Skin of body (tissue), 1 donor: ENCODE measurements at regions not wholly inside any gene's neighbourhood (a gene's known extent, or its start where the extent isn't known, plus 50 kb on each side); places are given as distances from the start of the nearest gene placed in this dataset.

Source experiments
- DNase-seq: peaks from one replicate; lab custom pipeline; 2025; lab: John Stamatoyannopoulos, UW

DNA sequence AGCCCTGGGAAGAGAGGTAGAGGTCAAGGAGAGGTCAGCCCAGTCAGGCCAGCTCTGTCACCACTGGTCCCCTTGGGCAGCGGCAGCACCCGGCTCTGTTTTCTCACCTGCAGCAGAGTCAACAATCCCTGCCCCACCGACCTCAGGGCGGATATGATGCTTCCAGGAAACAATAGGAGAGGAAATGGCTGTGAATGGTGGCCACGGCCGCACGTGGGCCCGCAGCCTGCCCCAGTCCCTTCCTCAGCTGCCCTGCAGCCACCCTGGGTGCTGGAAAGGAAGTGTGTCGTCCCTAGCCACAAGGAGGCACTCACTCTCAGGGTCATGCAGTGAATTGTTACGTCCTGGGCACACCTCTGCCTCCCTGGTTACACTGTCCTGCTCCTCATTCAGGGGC, 92.5 kb upstream of the ENPP6 start:
- DNase-seq, result no peak

DNA sequence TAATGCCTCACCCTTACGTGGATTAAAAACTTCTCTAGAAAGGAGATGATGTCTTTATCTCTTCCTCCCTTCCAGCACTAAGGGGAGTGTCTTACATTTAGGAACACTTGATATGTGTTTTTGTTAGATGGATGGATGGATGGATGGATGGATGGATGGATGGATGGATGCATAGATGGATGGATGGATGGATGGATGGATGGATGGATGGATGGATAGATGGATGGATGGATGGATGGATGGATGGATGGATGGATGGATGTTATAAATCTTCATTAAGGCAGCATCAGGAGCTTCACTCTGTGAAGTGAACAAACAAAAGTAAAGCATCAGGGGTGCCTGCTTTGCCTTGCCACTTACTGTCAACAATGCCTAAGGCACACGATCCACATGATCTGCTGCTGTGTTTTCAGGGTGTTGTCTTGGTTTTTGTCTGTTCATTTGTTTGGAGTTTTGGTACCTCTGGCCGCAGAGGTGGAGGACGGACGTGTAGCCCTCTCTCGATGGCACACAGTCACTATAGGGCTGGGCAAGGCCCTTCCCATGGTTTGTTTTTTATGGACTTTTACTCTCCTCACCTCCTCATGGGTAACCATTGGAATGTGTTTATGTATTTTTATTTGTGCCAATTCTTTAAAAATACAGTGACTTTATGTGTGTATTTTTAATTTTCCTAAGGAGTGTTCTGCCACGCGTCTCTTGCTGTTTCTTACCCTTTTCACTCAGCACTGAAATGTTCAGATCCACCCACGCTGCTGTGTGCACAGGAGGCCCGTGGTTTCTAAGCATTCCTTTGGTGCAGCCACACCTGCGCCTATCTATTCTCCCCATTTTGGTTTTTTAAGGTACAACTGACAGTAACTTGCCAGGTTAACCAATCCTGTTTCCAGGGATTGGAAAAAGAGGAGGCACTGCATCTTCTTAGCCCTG, 91.8 kb upstream of the ENPP6 start:
- DNase-seq, result no peak

DNA sequence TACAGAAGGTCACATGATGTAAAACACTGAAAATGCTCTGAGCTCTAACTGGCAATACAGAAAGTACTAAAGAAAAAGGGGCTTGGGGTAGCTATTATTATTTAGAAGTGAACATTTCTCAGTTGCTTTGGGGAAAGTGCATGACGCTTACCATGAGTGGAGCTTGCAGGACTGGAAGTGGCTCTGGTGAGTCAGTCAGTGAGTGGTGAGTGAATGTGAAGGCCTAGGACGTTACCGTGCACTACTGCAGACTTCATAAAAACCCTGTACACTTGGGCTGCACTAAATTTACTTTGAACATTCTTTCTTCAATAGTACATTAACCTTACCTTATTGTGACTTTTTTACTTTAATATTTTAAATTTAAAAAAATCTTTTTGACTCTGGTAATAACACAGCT, 89.3 kb upstream of the ENPP6 start:
- DNase-seq, result no peak

DNA sequence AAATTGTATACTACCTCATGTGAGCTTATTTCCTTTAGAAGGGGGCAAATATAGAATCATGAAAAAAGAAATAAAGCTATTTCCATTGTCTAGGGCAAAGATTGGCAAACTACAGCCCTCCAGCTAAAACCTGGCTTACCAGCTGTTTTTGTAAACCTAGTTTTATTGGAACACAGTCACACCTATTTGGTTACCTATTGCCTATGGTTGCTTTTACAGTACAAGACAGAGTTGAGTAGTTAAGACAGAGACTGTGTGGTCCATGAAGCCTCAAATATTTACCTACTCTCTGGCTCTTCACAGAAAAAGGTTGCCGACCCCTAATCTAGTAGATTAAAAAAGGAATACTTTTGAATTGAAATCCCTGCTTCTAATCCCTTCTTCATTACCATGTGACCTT, 88.8 kb upstream of the ENPP6 start:
- no peak for DNase-seq

GRCh38 chr4:184300816-184301215, 83.1 kb upstream of the ENPP6 start:
- no peak for DNase-seq

DNA sequence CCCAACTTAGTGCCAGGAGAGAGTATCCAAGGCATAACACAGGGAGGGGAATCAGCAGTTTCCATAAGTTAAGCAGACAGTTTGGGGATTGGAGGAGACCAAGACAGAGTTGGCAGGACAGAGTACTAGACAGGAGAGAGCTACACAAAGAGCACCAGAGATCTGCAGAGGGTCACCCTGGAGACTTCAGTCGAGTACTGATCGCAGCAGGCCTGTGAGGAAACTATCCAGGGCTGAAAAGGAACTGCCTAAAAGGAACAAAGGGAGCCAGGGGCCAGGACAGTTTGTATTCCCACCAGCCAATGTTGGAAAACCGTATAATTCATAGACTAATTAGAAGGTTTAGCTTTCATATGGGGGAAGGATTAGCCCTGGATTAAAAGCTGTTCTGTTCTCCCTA, 80.6 kb upstream of the ENPP6 start:
- no peak for DNase-seq

DNA sequence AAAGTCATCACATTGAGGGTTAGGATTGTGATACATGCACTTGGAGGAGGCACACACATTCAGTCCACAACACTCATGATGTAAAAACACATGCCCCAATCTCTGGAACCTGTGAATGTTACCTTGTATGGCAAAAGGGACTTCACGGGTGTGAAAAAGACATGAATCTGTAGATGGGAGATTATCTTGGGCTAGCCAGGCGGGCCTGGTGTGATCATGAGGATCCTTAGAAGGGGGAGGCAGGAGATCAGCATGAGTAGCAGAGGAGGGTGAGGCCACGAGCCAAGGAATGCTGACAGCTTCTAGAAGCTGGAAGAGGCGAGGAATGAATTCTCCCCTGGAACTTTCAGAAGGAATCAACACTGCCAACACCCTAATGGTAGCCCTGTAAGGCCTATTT, 77.5 kb upstream of the ENPP6 start:
- no peak for DNase-seq

GRCh38 chr4:184294606-184295133, 77.0 kb upstream of the ENPP6 start:
- DNase-seq, result no peak

DNA sequence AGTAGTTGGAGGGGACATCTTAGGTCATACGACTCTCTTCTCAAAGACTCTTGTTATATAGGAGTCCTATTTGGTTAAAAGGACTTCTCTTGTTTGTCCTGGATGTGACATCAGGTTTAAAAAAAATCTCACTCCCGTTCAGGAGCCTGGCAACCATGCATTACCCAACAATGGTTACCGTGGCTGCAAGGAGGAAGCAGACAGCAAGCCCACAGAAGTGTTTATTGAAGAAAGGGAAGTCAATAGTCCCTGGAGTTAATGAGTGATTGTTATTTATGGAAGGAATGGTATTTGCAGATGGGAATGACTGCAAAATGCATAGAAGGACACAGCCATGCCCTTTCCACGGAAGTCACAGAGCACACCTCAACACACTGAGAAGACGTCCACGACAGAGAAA, 75.9 kb upstream of the ENPP6 start:
- DNase-seq, result peak; percentile 34

GRCh38 chr4:184292877-184293276, 75.2 kb upstream of the ENPP6 start:
- no peak for DNase-seq

GRCh38 chr4:184292465-184292867, 74.8 kb upstream of the ENPP6 start:
- no peak for DNase-seq

DNA sequence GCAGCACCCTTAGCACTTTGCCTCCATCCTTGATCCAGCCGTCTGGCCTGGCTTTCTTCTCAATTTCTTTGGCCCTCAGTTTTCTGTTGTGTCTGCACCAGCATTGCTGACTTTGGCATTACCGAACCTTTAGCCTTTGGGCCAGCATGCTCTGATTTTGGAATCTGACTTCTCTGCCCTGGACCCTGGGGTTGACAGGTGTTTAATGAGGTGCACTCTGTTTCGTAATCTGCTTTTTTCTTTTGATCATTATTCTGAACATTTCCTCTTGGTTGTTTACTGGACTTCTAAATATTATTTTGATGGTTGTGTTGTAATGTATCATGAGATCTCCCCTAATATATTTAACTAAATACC, 71.5 kb upstream of the ENPP6 start:
- no peak for DNase-seq

GRCh38 chr4:184288451-184289178, 70.9 kb upstream of the ENPP6 start:
- DNase-seq, result no peak

GRCh38 chr4:184287697-184288255, 70.1 kb upstream of the ENPP6 start:
- DNase-seq, result peak; percentile 48

DNA sequence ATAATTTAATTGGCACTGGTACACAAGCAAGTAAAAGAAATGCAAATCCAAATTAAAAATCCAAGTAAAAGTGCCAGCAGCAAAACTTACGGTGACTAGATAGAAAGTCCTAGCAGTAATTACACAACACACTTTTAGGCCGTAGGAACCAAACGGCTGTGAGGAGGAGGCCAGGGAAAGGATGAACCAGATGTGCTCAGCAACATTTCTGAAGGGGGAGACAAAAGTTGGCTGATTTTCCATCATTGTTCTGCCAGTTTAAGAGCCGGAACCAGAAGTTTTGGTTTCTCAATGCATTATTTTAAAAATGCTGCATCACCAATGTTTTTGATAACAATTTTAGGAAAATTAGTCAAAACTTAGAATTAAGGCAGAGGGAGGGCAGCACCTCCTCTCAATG, 68.7 kb upstream of the ENPP6 start:
- DNase-seq, result peak; percentile 16

DNA sequence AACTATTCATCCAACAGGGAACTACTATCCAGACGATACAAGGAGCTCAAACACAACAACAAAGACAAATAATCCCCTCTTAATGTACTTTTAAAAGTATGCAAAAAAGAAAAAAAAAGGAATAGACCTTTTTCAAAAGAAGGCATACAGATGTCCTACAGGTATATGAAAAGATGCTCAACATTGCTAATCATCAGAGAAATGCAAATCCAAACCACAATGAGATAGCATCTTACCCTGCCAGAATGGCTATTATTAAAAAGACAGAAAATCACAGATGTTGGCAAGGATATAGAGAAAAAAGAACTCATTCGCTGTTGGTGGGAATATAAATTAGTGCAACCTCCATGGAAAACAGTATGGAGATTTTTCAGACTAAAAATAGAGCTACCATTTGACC, 67.1 kb upstream of the ENPP6 start:
- no peak for DNase-seq

GRCh38 chr4:184284336-184284690, 66.6 kb upstream of the ENPP6 start:
- DNase-seq, result no peak

GRCh38 chr4:184283659-184284335, 66.1 kb upstream of the ENPP6 start:
- no peak for DNase-seq

- DNase-seq, result no peak
These were observed 65.4 kb upstream of the ENPP6 start for GRCh38 chr4:184282895-184283654.

DNA sequence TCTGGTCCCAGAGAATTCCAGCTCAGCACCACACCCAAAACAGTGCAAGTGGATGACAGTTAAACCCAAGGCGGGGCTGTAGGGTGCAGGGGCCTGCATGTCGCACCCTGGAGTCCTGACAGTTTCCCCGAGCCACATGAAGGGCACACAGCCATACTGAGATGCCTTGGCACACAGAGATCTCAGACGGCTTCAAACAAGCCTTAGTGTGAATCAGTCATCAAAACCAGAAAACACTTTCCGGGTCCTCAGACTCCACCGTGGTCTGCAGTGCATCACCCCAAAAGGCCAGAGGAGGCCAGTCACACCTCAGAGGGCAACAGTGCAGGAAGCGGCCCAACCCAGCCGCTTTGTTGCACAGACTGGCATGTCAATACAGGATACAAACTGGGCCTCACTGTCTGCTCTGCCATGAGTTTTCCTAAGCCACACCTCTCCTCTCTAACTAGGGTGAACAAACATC, 64.6 kb upstream of the ENPP6 start:
- DNase-seq, result no peak
